Mesenchymal stem cell (in vitro differentiated cells and primary cell): ENCODE measurements at regions not wholly inside any gene's neighbourhood (a gene's known extent, or its start where the extent isn't known, plus 50 kb on each side); places are given as distances from the start of the nearest gene placed in this dataset.

ENCODE experiments used
- DNase-seq: peaks from one replicate; pipeline ENCODE4 v3.0.0-alpha.2; 2013
- H2AFZ ChIP-seq: one replicate; pipeline ENCODE4 v1.6.1; 2013; ENCODE audit warnings: low read depth, mild to moderate bottlenecking, control low read depth, inconsistent platforms, low read length, moderate library complexity
- H2AK5ac ChIP-seq: 2 replicates; pipeline ENCODE4 v1.6.1; 2013; ENCODE audit warnings: low read length, moderate library complexity, mild to moderate bottlenecking, inconsistent platforms; ENCODE audit not compliant: severe bottlenecking
- H2BK120ac ChIP-seq: one replicate; pipeline ENCODE4 v1.6.1; 2013; ENCODE audit warnings: low read depth, mild to moderate bottlenecking, inconsistent platforms, low read length, moderate library complexity
- H2BK12ac ChIP-seq, 2 experiments: one replicate each; pipeline ENCODE4 v1.6.1; 2013; ENCODE audit warnings: inconsistent platforms in 2 of 2, low read length in 2 of 2, mild to moderate bottlenecking in 2 of 2, moderate library complexity in 2 of 2, control low read depth in 1 of 2
- H2BK15ac ChIP-seq: one replicate; pipeline ENCODE4 v1.6.1; 2013; ENCODE audit warnings: mild to moderate bottlenecking, low read depth, inconsistent platforms; ENCODE audit not compliant: poor library complexity, severe bottlenecking
- H2BK5ac ChIP-seq: 2 replicates; pipeline ENCODE4 v1.6.1; 2013; ENCODE audit warnings: low read depth, mild to moderate bottlenecking, low read length, control low read depth, inconsistent platforms; ENCODE audit not compliant: poor library complexity, severe bottlenecking
- H3K14ac ChIP-seq, 2 experiments: one replicate each; pipeline ENCODE4 v1.6.1; 2013; ENCODE audit warnings: inconsistent platforms in 2 of 2, low read length in 2 of 2, control low read depth in 1 of 2, mild to moderate bottlenecking in 1 of 2, moderate library complexity in 1 of 2
- H3K18ac ChIP-seq, 2 experiments: one replicate each; pipeline ENCODE4 v1.6.1; 2013; ENCODE audit warnings: inconsistent platforms in 2 of 2, low read length in 2 of 2, control low read depth in 1 of 2, low read depth in 1 of 2, mild to moderate bottlenecking in 1 of 2
- H3K23ac ChIP-seq, 2 experiments: one replicate each; pipeline ENCODE4 v1.6.1; 2013; ENCODE audit warnings: inconsistent platforms in 2 of 2, low read length in 2 of 2, mild to moderate bottlenecking in 2 of 2, moderate library complexity in 2 of 2, control low read depth in 1 of 2
- H3K27ac ChIP-seq: 2 replicates; pipeline ENCODE4 v1.5.1; 2013; ENCODE audit warnings: mild to moderate bottlenecking, moderate library complexity, low read length, control low read depth, inconsistent platforms; ENCODE audit not compliant: poor library complexity, severe bottlenecking
- H3K27me3 ChIP-seq, 2 experiments: 2 replicates each; pipeline versions ENCODE4 v1.6.1 to v1.7.0; 2013; ENCODE audit warnings: low read length in 2 of 2, mild to moderate bottlenecking in 2 of 2, moderate library complexity in 2 of 2, control low read depth in 1 of 2, inconsistent platforms in 1 of 2; ENCODE audit not compliant: control insufficient read depth in 1 of 2, insufficient read depth in 1 of 2
- H3K36me3 ChIP-seq, 2 experiments: 2 replicates each; pipeline versions ENCODE4 v1.6.1 to v1.7.0; 2013; ENCODE audit warnings: low read length in 2 of 2, control low read depth in 1 of 2, inconsistent platforms in 1 of 2, low read depth in 1 of 2, mild to moderate bottlenecking in 1 of 2; ENCODE audit not compliant: insufficient read depth in 2 of 2, control insufficient read depth in 1 of 2
- H3K4ac ChIP-seq, 2 experiments: one replicate each; pipeline ENCODE4 v1.6.1; 2013; ENCODE audit warnings: inconsistent platforms in 2 of 2, low read length in 2 of 2, mild to moderate bottlenecking in 2 of 2, moderate library complexity in 2 of 2, control low read depth in 1 of 2, low read depth in 1 of 2
- H3K4me1 ChIP-seq: 2 replicates; pipeline ENCODE4 v1.6.1; 2013; ENCODE audit warnings: low read depth, low read length, control low read depth; ENCODE audit not compliant: control insufficient read depth, insufficient read depth
- H3K4me2 ChIP-seq: 2 replicates; pipeline ENCODE4 v1.6.1; 2013; ENCODE audit warnings: low read length, mild to moderate bottlenecking, inconsistent platforms; ENCODE audit not compliant: poor library complexity, severe bottlenecking
- H3K4me3 ChIP-seq, 2 experiments: 2 replicates each; pipeline versions ENCODE4 v1.5.1 to v1.7.0; 2013; ENCODE audit warnings: low read length in 2 of 2, mild to moderate bottlenecking in 2 of 2, control low read depth in 1 of 2, low read depth in 1 of 2; ENCODE audit not compliant: insufficient read depth in 1 of 2
- H3K79me1 ChIP-seq: replicated peaks from 2 replicates; pipeline ENCODE4 v1.6.1; 2013; ENCODE audit warnings: mild to moderate bottlenecking, control low read depth, low read length, inconsistent platforms; ENCODE audit not compliant: poor library complexity, severe bottlenecking
- H3K9ac ChIP-seq: 2 replicates; pipeline ENCODE4 v1.7.0; 2013; ENCODE audit warnings: mild to moderate bottlenecking, low read length, moderate library complexity
- H3K9me3 ChIP-seq: 2 replicates; pipeline ENCODE4 v1.7.0; 2013; ENCODE audit warnings: mild to moderate bottlenecking, low read length; ENCODE audit not compliant: control insufficient read depth
- H4K8ac ChIP-seq: one replicate; pipeline ENCODE4 v1.6.1; 2013; ENCODE audit warnings: inconsistent platforms, mild to moderate bottlenecking, low read length, moderate library complexity
- H4K91ac ChIP-seq: one replicate; pipeline ENCODE4 v1.6.1; 2013; ENCODE audit warnings: mild to moderate bottlenecking, low read length, inconsistent platforms
- WGBS: methylation state at CpG from one replicate; pipeline ENCODE4 v1.1.7; 2013; ENCODE audit warnings: mixed read lengths; 5-methylcytosine and 5-hydroxymethylcytosine counted together

- H2AFZ ChIP-seq, result no peak overlapping the region
- H3K14ac ChIP-seq, result no peak overlapping the region
- H3K9ac ChIP-seq, result no peak overlapping the region
- no peak for DNase-seq
- WGBS, result 88% methylated on average over 4 of the region's 4 CpGs
- no peak overlapping the region for H4K8ac ChIP-seq
- H4K91ac ChIP-seq, result no peak overlapping the region
- H3K36me3 ChIP-seq, result no peaks in the 10 kb centered on the region
- H2BK15ac ChIP-seq, result no peak overlapping the region
- no peak overlapping the region for H2BK120ac ChIP-seq
- H3K27me3 ChIP-seq, result no peaks in the 10 kb centered on the region
- no peak overlapping the region for H3K23ac ChIP-seq
- no peak overlapping the region for H3K18ac ChIP-seq
- H3K4me3 ChIP-seq, result no peak overlapping the region
- no peak overlapping the region for H2BK5ac ChIP-seq
- no peak overlapping the region for H3K27ac ChIP-seq
- H3K9me3 ChIP-seq, result no peaks in the 10 kb centered on the region
- H3K4me2 ChIP-seq, result no peak overlapping the region
- H2AK5ac ChIP-seq, result no peak overlapping the region
- H3K79me1 ChIP-seq, result no peaks in the 10 kb centered on the region
- no peak overlapping the region for H2BK12ac ChIP-seq
- no peak overlapping the region for H3K4ac ChIP-seq
- H3K4me1 ChIP-seq, result no peaks in the 10 kb centered on the region
Measured at GRCh38 chr6:133070410-133071043, 170.6 kb upstream of the EYA4 start.

DNA sequence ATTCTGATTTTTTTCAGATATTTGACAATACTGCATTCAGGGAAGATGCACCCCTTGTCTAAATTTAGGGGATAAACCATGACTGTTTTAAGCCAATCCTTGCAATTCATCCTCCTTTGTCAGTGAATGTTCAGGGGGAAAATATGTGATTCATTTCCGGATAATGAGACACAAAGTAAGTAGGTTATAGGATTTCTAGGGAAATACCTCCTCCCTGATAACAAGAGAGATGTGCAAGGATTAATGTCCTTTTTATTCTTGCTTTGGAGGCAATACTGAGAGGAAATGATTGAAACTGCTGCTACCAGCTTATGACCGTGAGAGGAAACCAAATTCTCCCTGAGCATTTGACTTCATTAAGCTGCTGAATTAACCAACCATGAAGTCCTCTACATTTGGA lies 161.3 kb upstream of the EYA4 start:
- Histone ChIP-seq H2BK120ac (no peak overlapping the region), H3K4me2 (no peak overlapping the region), H3K79me1 (no peaks in the 10 kb centered on the region), H3K9ac (no peak overlapping the region), H2BK12ac (no peak overlapping the region), H4K91ac (no peak overlapping the region), H3K14ac (no peak overlapping the region), H3K18ac (no peak overlapping the region), H2AFZ (no peak overlapping the region), H3K27ac (no peak overlapping the region), H3K27me3 (no peaks in the 10 kb centered on the region), H3K4me1 (no peaks in the 10 kb centered on the region), H3K9me3 (no peaks in the 10 kb centered on the region), H4K8ac (no peak overlapping the region), H3K4ac (no peak overlapping the region), H2BK5ac (no peak overlapping the region), H3K23ac (no peak overlapping the region), H3K4me3 (no peak overlapping the region), H2AK5ac (no peak overlapping the region), H3K36me3 (no peaks in the 10 kb centered on the region), H2BK15ac (no peak overlapping the region)
- no peak for DNase-seq
- WGBS, result 85% methylated on average over 2 of the region's 2 CpGs

DNA sequence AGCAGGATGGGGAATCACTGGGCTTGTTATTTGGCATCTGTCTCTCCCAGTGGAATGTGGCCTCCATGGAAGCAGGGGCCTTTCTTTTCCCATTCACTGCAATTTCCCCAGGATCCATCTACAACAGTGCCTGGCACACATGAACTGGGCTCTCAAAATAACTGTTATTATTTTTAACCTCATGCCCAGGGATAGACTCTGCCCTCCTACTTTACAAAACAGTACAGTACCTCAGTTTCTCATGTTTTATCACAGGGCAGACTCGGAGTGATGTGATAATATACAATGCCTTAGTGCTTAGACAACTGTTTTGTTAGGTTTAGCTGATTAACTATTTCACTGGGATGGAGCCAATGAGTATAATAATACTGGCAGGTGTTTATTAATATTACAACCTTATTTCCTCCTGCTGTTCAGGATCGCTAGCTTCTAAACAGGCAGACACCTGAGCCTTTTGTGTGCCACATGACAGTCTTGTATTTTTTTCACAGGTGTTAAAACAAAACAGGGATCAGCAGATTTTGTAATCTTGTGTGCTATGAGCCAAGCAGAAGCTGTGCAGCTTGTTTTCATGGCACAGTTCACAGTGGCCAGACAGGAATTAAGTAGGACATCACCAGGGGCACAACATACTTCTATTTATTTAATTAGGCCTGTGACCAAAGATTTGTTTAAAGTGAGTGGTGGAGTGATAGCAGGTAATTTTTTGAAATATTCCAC lies 157.7 kb upstream of the EYA4 start:
- no peak overlapping the region for H2BK120ac ChIP-seq
- 100% methylated on average over 2 of the region's 2 CpGs for WGBS
- H3K9ac ChIP-seq, result no peak overlapping the region

GRCh38 chr6:133085471-133085870 lies 155.7 kb upstream of the EYA4 start:
- no peak for DNase-seq
- no peak overlapping the region for H3K4me3 ChIP-seq
- H2BK12ac ChIP-seq, result no peak overlapping the region
- no CpG with 5 or more reads among the region's 1 CpG for WGBS
- H4K8ac ChIP-seq, result no peak overlapping the region
- no peak overlapping the region for H2AFZ ChIP-seq
- no peak overlapping the region for H4K91ac ChIP-seq
- no peaks in the 10 kb centered on the region for H3K79me1 ChIP-seq
- H3K36me3 ChIP-seq, result no peaks in the 10 kb centered on the region
- no peak overlapping the region for H3K9ac ChIP-seq
- H2BK5ac ChIP-seq, result no peak overlapping the region
- H2BK15ac ChIP-seq, result no peak overlapping the region
- H3K27ac ChIP-seq, result no peak overlapping the region
- no peak overlapping the region for H3K18ac ChIP-seq
- no peaks in the 10 kb centered on the region for H3K4me1 ChIP-seq
- no peak overlapping the region for H2AK5ac ChIP-seq
- H3K9me3 ChIP-seq, result no peaks in the 10 kb centered on the region
- no peak overlapping the region for H3K4ac ChIP-seq
- H2BK120ac ChIP-seq, result no peak overlapping the region
- H3K27me3 ChIP-seq, result no peaks in the 10 kb centered on the region
- H3K14ac ChIP-seq, result no peak overlapping the region
- H3K23ac ChIP-seq, result no peak overlapping the region
- H3K4me2 ChIP-seq, result no peak overlapping the region

More for the DNA sequence above, 157.7 kb upstream of the EYA4 start:
- DNase-seq, result no peak
- Histone ChIP-seq H4K8ac (no peak overlapping the region), H3K23ac (no peak overlapping the region), H3K27me3 (no peaks in the 10 kb centered on the region), H2AFZ (no peak overlapping the region), H2BK5ac (no peak overlapping the region), H3K79me1 (no peaks in the 10 kb centered on the region), H3K4me2 (no peak overlapping the region), H3K14ac (no peak overlapping the region), H2BK15ac (no peak overlapping the region), H3K4ac (no peak overlapping the region), H3K4me1 (no peaks in the 10 kb centered on the region), H3K27ac (no peak overlapping the region), H3K18ac (no peak overlapping the region), H2BK12ac (no peak overlapping the region), H3K36me3 (no peaks in the 10 kb centered on the region), H4K91ac (no peak overlapping the region), H3K9me3 (no peaks in the 10 kb centered on the region), H3K4me3 (no peak overlapping the region), H2AK5ac (no peak overlapping the region)
